C4-2B (cell line): ENCODE measurements at regions not wholly inside any gene's neighbourhood (a gene's known extent, or its start where the extent isn't known, plus 50 kb on each side); places are given as distances from the start of the nearest gene placed in this dataset.

Source experiments
- H3K27ac ChIP-seq: fragments of 450-650 bp; 2 replicates; pipeline ENCODE4 v1.5.1; 2017
- CTCF ChIP-seq: fragments of 450-650 bp; conservative IDR thresholded peaks from 2 replicates; pipeline ENCODE4 v1.5.1; 2017; ENCODE audit warnings: mild to moderate bottlenecking
- ZFX ChIP-seq: fragments of 450-650 bp; IDR thresholded peaks from 2 replicates; pipeline ENCODE4 v1.6.1; 2017

GRCh38 chr5:24294333-24294732, 350.4 kb downstream of the CDH10 start:
- H3K27ac ChIP-seq, result no peak overlapping the region
- TF ChIP-seq ZFX (no peak), CTCF (no peak)

DNA sequence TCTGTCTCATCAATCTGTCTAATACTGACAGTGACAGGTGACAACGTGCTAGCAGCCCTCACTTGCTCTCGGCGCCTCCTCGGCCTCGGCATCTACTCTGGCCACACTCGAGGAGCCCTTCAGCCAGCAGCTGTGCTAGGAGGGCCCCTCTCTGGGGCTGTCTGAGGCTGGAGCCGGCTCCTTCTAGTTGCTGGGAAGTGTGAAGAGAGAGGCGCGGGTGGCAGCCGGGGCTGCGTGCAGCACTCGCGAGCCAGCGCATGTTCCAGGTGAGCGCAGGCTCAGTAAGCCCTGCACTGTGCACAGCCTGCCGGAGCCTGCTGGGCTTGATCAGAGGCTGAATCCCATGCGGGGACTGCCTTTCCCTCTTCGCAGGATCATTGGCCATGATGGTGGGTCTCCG, 330.7 kb downstream of the CDH10 start:
- no peak overlapping the region for H3K27ac ChIP-seq
- TF ChIP-seq ZFX (no peak), CTCF (no peak)

GRCh38 chr5:24320643-24321042, 324.1 kb downstream of the CDH10 start:
- no peak overlapping the region for H3K27ac ChIP-seq
- TF ChIP-seq CTCF, result no peak
- TF ChIP-seq ZFX, result no peak

DNA sequence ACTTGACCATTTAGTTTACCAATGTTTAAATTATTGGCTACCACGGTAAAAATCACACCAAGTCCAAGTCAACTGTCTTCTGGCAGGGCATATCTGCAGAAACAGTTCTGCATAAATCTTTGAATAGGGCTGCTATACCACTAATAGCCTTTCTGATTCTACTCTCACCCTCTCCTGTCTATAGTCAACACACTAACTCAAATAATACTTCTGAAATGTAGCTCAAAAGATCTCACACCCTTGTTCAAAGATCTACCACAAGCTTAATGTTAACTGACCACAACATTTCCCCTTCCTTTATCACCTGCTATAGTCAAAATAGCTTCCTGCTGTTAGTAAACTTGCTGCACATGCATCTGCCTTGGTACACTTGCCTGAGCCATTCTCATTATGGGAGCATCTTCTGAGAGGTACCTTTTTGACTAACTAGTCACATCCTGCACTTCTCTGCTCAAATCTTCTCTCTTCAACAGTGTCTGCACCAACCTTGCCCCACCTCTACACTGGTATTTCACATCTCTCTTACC, 319.4 kb downstream of the CDH10 start:
- no peak overlapping the region for H3K27ac ChIP-seq
- TF ChIP-seq ZFX, result no peak

- TF ChIP-seq ZFX (no peak), CTCF (no peak)
These were observed 313.2 kb downstream of the CDH10 start for GRCh38 chr5:24331531-24331930.

GRCh38 chr5:24347158-24347557, 297.6 kb downstream of the CDH10 start:
- no peak overlapping the region for H3K27ac ChIP-seq
- TF ChIP-seq ZFX (no peak), CTCF (no peak)

More at GRCh38 chr5:24331531-24331930, 313.2 kb downstream of the CDH10 start:
- H3K27ac ChIP-seq, result no peak overlapping the region

DNA sequence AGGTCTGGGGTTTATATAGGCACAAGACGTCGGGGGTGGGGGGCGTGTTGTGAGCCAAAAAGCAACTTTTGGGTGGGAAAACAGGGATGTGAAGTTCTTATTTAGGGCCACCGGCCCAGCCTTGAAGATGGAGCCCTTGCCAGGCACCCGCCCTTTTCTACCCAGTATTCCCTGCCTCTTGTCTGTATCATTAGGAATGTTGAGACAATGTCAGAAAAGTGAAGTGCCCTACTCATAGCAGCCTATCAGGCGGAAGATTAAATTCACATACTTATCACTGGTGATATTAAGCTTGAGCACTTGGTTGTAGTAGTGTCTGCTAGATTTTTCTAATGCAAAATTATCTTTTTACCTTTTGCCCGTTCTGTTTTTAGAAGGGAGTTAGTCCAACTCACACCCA, 293.5 kb downstream of the CDH10 start:
- TF ChIP-seq CTCF (no peak), ZFX (no peak)
- no peak overlapping the region for H3K27ac ChIP-seq

DNA sequence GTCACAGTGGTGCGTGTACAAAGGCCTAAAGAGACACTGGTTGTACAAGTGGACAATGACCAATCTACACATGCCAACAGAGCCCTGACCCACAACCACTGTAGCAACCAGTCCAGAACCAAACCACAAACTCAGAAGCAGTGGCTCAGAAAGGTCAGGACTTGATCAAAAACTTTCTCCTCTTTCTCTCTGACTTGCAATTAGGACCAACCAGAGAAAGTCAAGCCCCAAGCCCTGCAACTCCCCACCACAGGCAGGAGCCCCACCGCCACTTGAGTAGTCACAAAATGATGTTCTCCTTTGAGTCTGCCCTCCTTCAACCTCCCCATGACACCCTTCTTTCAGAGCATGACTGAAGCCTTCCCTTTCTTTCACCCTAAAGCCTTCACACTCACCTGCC, 291.8 kb downstream of the CDH10 start:
- no peak for TF ChIP-seq ZFX
- no peak for TF ChIP-seq CTCF
- no peak overlapping the region; the same call in 1 of the 2 replicates for H3K27ac ChIP-seq
